ENCODE measurements at regions not wholly inside any gene's neighbourhood (a gene's known extent, or its start where the extent isn't known, plus 50 kb on each side); places are given as distances from the start of the nearest gene placed in this dataset.
"Not testable (repeated sequence)": the region's sequence is repeated elsewhere in the genome, so short reads cannot be mapped to it uniquely, and the experiment has no call there.

- in situ Hi-C loops (cut with MboI; ENCODE audit: low sequenced_read_pairs), result no loop called here
Observed at GRCh38 chr10:8305876-8306652, 251.6 kb downstream of the GATA3 start.

GRCh38 chr10:8306685-8307364 is 252.3 kb downstream of the GATA3 start:
- in situ Hi-C loops (cut with MboI; ENCODE audit: low sequenced_read_pairs), result no loop called here

- in situ Hi-C loops (cut with MboI; ENCODE audit: low sequenced_read_pairs), result no loop called here
Observed at GRCh38 chr10:8310930-8311329, 256.4 kb downstream of the GATA3 start.

- in situ Hi-C loops (cut with MboI; ENCODE audit: low sequenced_read_pairs), result no loop called here
Observed at GRCh38 chr10:8311526-8312070, 257.1 kb downstream of the GATA3 start.

GRCh38 chr10:8312079-8312478 is 257.6 kb downstream of the GATA3 start:
- in situ Hi-C loops (cut with MboI; ENCODE audit: low sequenced_read_pairs), result no loop called here

- in situ Hi-C loops (cut with MboI; ENCODE audit: low sequenced_read_pairs), result no loop called here
Observed at GRCh38 chr10:8312781-8313180, 258.3 kb downstream of the GATA3 start.

- in situ Hi-C loops (cut with MboI; ENCODE audit: low sequenced_read_pairs), result no loop called here
Observed at GRCh38 chr10:8314486-8314885, 260.0 kb downstream of the GATA3 start.

- in situ Hi-C loops (cut with MboI; ENCODE audit: low sequenced_read_pairs), result no loop called here
Observed at GRCh38 chr10:8315619-8316021, 261.1 kb downstream of the GATA3 start.

- in situ Hi-C loops (cut with MboI; ENCODE audit: low sequenced_read_pairs), result no loop called here
Observed at GRCh38 chr10:8316284-8316683, 261.8 kb downstream of the GATA3 start.

- in situ Hi-C loops (cut with MboI; ENCODE audit: low sequenced_read_pairs), result not testable (repeated sequence)
Observed at GRCh38 chr10:8318429-8318828, 263.9 kb downstream of the GATA3 start.

- in situ Hi-C loops (cut with MboI; ENCODE audit: low sequenced_read_pairs), result no loop called here
Observed at GRCh38 chr10:8318956-8319355, 264.5 kb downstream of the GATA3 start.

GRCh38 chr10:8319704-8320103 is 265.2 kb downstream of the GATA3 start:
- in situ Hi-C loops (cut with MboI; ENCODE audit: low sequenced_read_pairs), result no loop called here

GRCh38 chr10:8321990-8322389 is 267.5 kb downstream of the GATA3 start:
- in situ Hi-C loops (cut with MboI; ENCODE audit: low sequenced_read_pairs), result no loop called here

- in situ Hi-C loops (cut with MboI; ENCODE audit: low sequenced_read_pairs), result no loop called here
Observed at GRCh38 chr10:8323428-8324054, 269.1 kb downstream of the GATA3 start.

GRCh38 chr10:8325024-8325980 is 270.8 kb downstream of the GATA3 start:
- in situ Hi-C loops (cut with MboI; ENCODE audit: low sequenced_read_pairs), result no loop called here

GRCh38 chr10:8326396-8327139 is 272.1 kb downstream of the GATA3 start:
- in situ Hi-C loops (cut with MboI; ENCODE audit: low sequenced_read_pairs), result no loop called here

GRCh38 chr10:8327140-8327423 is 272.6 kb downstream of the GATA3 start:
- in situ Hi-C loops (cut with MboI; ENCODE audit: low sequenced_read_pairs), result no loop called here

- in situ Hi-C loops (cut with MboI; ENCODE audit: low sequenced_read_pairs), result no loop called here
Observed at GRCh38 chr10:8331387-8331786, 276.9 kb downstream of the GATA3 start.

- in situ Hi-C loops (cut with MboI; ENCODE audit: low sequenced_read_pairs), result no loop called here
Observed at GRCh38 chr10:8331896-8332729, 277.6 kb downstream of the GATA3 start.

All from HL-60/S4 (cell line).